WTC11 (cell line): ENCODE measurements at regions not wholly inside any gene's neighbourhood (a gene's known extent, or its start where the extent isn't known, plus 50 kb on each side); places are given as distances from the start of the nearest gene placed in this dataset.

Source experiments
- ATAC-seq: fragments of 200-7000 bp; cut with Tn5 transposase; 2 replicates; pipeline ENCODE4 v1.10.0; 2021; ENCODE audit warnings: mild to moderate bottlenecking, moderate library complexity
- CTCF ChIA-PET: fragments of 300-600 bp; sonication (Branson Sonifier 250); formaldehyde crosslinking; loops from one replicate; lab custom pipeline; 2021; ENCODE audit warnings: antibody characterized with exemption; lab: Charles Lee
- POLR2A ChIA-PET: fragments of 350-600 bp; sonication (Branson Sonifier 250); formaldehyde crosslinking; loops from one replicate; lab custom pipeline; 2021; ENCODE audit warnings: antibody characterized with exemption; lab: Charles Lee
- DNase-seq: peaks from one replicate; pipeline ENCODE4 v3.0.0; 2021; ENCODE audit warnings: low spot score
- H3K27ac Mint-ChIP-seq: 2 replicates; pipeline ENCODE4 v1.8.0; 2021; ENCODE audit warnings: mixed read lengths
- H3K27me3 Mint-ChIP-seq: 2 replicates; pipeline ENCODE4 v1.8.0; 2021; ENCODE audit warnings: low read depth, mild to moderate bottlenecking, moderate library complexity, mixed read lengths
- H3K36me3 Mint-ChIP-seq: 2 replicates; pipeline ENCODE4 v1.8.0; 2021; ENCODE audit warnings: mixed read lengths
- H3K4me1 Mint-ChIP-seq: 2 replicates; pipeline ENCODE4 v1.8.0; 2022; ENCODE audit warnings: mixed read lengths
- H3K4me3 Mint-ChIP-seq: 2 replicates; pipeline ENCODE4 v1.8.0; 2021; ENCODE audit warnings: mild to moderate bottlenecking, moderate library complexity, mixed read lengths
- H3K9me3 Mint-ChIP-seq: 2 replicates; pipeline ENCODE4 v1.8.0; 2021; ENCODE audit warnings: mixed read lengths
- AR ChIP-seq: fragments of 250-450 bp; sonication (Bioruptor Pico); IDR thresholded peaks from 2 replicates; pipeline ENCODE4 v1.9.0; 2021; ENCODE audit warnings: mild to moderate bottlenecking
- ELF4 ChIP-seq: sonication (generic); formaldehyde crosslinking; IDR thresholded peaks from 2 replicates; pipeline ENCODE4 v1.8.1; 2022; ENCODE audit warnings: low read depth, mild to moderate bottlenecking, moderate library complexity, missing genetic modification reagents
- EMX1 ChIP-seq: fragments of 250-450 bp; sonication (Bioruptor Pico); IDR thresholded peaks from 2 replicates; pipeline ENCODE4 v1.8.0; 2021; ENCODE audit warnings: mild to moderate bottlenecking
- GRHL2 ChIP-seq: fragments of 250-450 bp; sonication (Bioruptor Pico); IDR thresholded peaks from 2 replicates; pipeline ENCODE4 v1.8.0; 2022; ENCODE audit warnings: mild to moderate bottlenecking, moderate library complexity; ENCODE audit not compliant: insufficient replicate concordance, severe bottlenecking
- MLX ChIP-seq: sonication (generic); formaldehyde crosslinking; IDR thresholded peaks from 2 replicates; pipeline ENCODE4 v1.8.1; 2023; ENCODE audit warnings: mild to moderate bottlenecking, missing genetic modification reagents, moderate library complexity
- MXD4 ChIP-seq: fragments of 250-450 bp; sonication (Bioruptor Pico); IDR thresholded peaks from 2 replicates; pipeline ENCODE4 v1.8.0; 2021; ENCODE audit warnings: mild to moderate bottlenecking, moderate library complexity, borderline replicate concordance
- NFATC4 ChIP-seq: fragments of 250-450 bp; sonication (Bioruptor Pico); IDR thresholded peaks from 2 replicates; pipeline ENCODE4 v1.9.0; 2021; ENCODE audit warnings: mild to moderate bottlenecking
- PREB ChIP-seq: sonication (generic); formaldehyde crosslinking; IDR thresholded peaks from 2 replicates; pipeline ENCODE4 v1.8.1; 2022; ENCODE audit warnings: mild to moderate bottlenecking, missing genetic modification reagents, moderate library complexity, borderline replicate concordance
- PRRX2 ChIP-seq: fragments of 250-450 bp; sonication (Bioruptor Pico); IDR thresholded peaks from 2 replicates; pipeline ENCODE4 v1.8.0; 2021; ENCODE audit warnings: mild to moderate bottlenecking
- SMAD3 ChIP-seq: sonication (generic); formaldehyde crosslinking; IDR thresholded peaks from 2 replicates; pipeline ENCODE4 v1.8.0; 2022; ENCODE audit warnings: missing genetic modification reagents, mild to moderate bottlenecking, borderline replicate concordance
- SP1 ChIP-seq: sonication (generic); formaldehyde crosslinking; conservative IDR thresholded peaks from 2 replicates; pipeline ENCODE4 v1.8.1; 2022; ENCODE audit warnings: missing genetic modification reagents
- TCF7 ChIP-seq: sonication (generic); formaldehyde crosslinking; IDR thresholded peaks from 2 replicates; pipeline ENCODE4 v1.8.0; 2022; ENCODE audit warnings: mild to moderate bottlenecking, low read depth, missing genetic modification reagents, moderate library complexity
- ZNF416 ChIP-seq: fragments of 250-450 bp; sonication (Bioruptor Pico); IDR thresholded peaks from 2 replicates; pipeline ENCODE4 v1.9.0; 2021; ENCODE audit warnings: mild to moderate bottlenecking, inconsistent platforms
- TF ChIP-seq, protein P1 (sequence below): sonication (generic); formaldehyde crosslinking; IDR thresholded peaks from 2 replicates; pipeline ENCODE4 v1.8.1; 2022; ENCODE audit warnings: mild to moderate bottlenecking, moderate library complexity, missing genetic modification reagents
- TF ChIP-seq, protein P2 (sequence below): fragments of 250-450 bp; sonication (Bioruptor Pico); IDR thresholded peaks from 2 replicates; pipeline ENCODE4 v1.9.0; 2021; ENCODE audit warnings: moderate library complexity, mild to moderate bottlenecking, inconsistent platforms, borderline replicate concordance
- TF ChIP-seq, protein P3 (sequence below): sonication (generic); formaldehyde crosslinking; IDR thresholded peaks from 2 replicates; pipeline ENCODE4 v1.8.1; 2023; ENCODE audit warnings: mild to moderate bottlenecking, missing genetic modification reagents
- TF ChIP-seq, protein P4 (sequence below): sonication (generic); formaldehyde crosslinking; IDR thresholded peaks from 2 replicates; pipeline ENCODE4 v1.8.0; 2023; ENCODE audit warnings: missing genetic modification reagents
- TF ChIP-seq, protein P5 (sequence below): fragments of 250-450 bp; sonication (Bioruptor Pico); IDR thresholded peaks from 2 replicates; pipeline ENCODE4 v1.9.0; 2021; ENCODE audit warnings: mild to moderate bottlenecking
- TF ChIP-seq, protein P6 (sequence below): sonication (generic); formaldehyde crosslinking; IDR thresholded peaks from 2 replicates; pipeline ENCODE4 v1.8.1; 2023; ENCODE audit warnings: mild to moderate bottlenecking, missing genetic modification reagents, borderline replicate concordance

- CTCF ChIA-PET: no interaction called here
- POLR2A ChIA-PET: no interaction called here
- Mint-ChIP-seq H3K36me3 (no peaks in the 10 kb centered on the region), H3K9me3 (no peaks in the 10 kb centered on the region), H3K4me3 (no peak overlapping the region), H3K27ac (no peak overlapping the region), H3K27me3 (no peaks in the 10 kb centered on the region), H3K4me1 (no peaks in the 10 kb centered on the region)
- TF ChIP-seq ZNF416 (CRISPR knock-in tag) (no peak), SP1 (no peak), NFATC4 (CRISPR knock-in tag) (no peak), PREB (CRISPR knock-in tag) (no peak), PRRX2 (CRISPR knock-in tag) (no peak), GRHL2 (CRISPR knock-in tag) (no peak), AR (CRISPR knock-in tag) (no peak), ELF4 (CRISPR knock-in tag) (no peak), MLX (no peak), MXD4 (CRISPR knock-in tag) (no peak), SMAD3 (CRISPR knock-in tag) (no peak), EMX1 (CRISPR knock-in tag) (no peak), TCF7 (no peak)
- TF ChIP-seq, protein P1, sequence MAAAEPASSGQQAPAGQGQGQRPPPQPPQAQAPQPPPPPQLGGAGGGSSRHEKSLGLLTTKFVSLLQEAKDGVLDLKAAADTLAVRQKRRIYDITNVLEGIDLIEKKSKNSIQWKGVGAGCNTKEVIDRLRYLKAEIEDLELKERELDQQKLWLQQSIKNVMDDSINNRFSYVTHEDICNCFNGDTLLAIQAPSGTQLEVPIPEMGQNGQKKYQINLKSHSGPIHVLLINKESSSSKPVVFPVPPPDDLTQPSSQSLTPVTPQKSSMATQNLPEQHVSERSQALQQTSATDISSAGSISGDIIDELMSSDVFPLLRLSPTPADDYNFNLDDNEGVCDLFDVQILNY (CRISPR knock-in tag): no peak
- TF ChIP-seq, protein P2, sequence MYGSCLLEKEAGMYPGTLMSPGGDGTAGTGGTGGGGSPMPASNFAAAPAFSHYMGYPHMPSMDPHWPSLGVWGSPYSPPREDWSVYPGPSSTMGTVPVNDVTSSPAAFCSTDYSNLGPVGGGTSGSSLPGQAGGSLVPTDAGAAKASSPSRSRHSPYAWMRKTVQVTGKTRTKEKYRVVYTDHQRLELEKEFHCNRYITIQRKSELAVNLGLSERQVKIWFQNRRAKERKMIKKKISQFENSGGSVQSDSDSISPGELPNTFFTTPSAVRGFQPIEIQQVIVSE (CRISPR knock-in tag): no peak
- TF ChIP-seq, protein P3, sequence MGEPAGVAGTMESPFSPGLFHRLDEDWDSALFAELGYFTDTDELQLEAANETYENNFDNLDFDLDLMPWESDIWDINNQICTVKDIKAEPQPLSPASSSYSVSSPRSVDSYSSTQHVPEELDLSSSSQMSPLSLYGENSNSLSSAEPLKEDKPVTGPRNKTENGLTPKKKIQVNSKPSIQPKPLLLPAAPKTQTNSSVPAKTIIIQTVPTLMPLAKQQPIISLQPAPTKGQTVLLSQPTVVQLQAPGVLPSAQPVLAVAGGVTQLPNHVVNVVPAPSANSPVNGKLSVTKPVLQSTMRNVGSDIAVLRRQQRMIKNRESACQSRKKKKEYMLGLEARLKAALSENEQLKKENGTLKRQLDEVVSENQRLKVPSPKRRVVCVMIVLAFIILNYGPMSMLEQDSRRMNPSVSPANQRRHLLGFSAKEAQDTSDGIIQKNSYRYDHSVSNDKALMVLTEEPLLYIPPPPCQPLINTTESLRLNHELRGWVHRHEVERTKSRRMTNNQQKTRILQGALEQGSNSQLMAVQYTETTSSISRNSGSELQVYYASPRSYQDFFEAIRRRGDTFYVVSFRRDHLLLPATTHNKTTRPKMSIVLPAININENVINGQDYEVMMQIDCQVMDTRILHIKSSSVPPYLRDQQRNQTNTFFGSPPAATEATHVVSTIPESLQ (CRISPR knock-in tag): no peak
- TF ChIP-seq, protein P4, sequence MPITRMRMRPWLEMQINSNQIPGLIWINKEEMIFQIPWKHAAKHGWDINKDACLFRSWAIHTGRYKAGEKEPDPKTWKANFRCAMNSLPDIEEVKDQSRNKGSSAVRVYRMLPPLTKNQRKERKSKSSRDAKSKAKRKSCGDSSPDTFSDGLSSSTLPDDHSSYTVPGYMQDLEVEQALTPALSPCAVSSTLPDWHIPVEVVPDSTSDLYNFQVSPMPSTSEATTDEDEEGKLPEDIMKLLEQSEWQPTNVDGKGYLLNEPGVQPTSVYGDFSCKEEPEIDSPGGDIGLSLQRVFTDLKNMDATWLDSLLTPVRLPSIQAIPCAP: no peak
- TF ChIP-seq, protein P5, sequence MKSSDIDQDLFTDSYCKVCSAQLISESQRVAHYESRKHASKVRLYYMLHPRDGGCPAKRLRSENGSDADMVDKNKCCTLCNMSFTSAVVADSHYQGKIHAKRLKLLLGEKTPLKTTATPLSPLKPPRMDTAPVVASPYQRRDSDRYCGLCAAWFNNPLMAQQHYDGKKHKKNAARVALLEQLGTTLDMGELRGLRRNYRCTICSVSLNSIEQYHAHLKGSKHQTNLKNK (CRISPR knock-in tag): no peak
- TF ChIP-seq, protein P6, sequence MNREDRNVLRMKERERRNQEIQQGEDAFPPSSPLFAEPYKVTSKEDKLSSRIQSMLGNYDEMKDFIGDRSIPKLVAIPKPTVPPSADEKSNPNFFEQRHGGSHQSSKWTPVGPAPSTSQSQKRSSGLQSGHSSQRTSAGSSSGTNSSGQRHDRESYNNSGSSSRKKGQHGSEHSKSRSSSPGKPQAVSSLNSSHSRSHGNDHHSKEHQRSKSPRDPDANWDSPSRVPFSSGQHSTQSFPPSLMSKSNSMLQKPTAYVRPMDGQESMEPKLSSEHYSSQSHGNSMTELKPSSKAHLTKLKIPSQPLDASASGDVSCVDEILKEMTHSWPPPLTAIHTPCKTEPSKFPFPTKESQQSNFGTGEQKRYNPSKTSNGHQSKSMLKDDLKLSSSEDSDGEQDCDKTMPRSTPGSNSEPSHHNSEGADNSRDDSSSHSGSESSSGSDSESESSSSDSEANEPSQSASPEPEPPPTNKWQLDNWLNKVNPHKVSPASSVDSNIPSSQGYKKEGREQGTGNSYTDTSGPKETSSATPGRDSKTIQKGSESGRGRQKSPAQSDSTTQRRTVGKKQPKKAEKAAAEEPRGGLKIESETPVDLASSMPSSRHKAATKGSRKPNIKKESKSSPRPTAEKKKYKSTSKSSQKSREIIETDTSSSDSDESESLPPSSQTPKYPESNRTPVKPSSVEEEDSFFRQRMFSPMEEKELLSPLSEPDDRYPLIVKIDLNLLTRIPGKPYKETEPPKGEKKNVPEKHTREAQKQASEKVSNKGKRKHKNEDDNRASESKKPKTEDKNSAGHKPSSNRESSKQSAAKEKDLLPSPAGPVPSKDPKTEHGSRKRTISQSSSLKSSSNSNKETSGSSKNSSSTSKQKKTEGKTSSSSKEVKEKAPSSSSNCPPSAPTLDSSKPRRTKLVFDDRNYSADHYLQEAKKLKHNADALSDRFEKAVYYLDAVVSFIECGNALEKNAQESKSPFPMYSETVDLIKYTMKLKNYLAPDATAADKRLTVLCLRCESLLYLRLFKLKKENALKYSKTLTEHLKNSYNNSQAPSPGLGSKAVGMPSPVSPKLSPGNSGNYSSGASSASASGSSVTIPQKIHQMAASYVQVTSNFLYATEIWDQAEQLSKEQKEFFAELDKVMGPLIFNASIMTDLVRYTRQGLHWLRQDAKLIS (CRISPR knock-in tag): no peak
- no peak for DNase-seq
- no peak for ATAC-seq
Measured at GRCh38 chr13:70541451-70541850, 433.2 kb upstream of the KLHL1 start.
